Neural progenitor cell (in vitro differentiated cells): ENCODE measurements at regions not wholly inside any gene's neighbourhood (a gene's known extent, or its start where the extent isn't known, plus 50 kb on each side); places are given as distances from the start of the nearest gene placed in this dataset.
"Not testable (repeated sequence)": the region's sequence is repeated elsewhere in the genome, so short reads cannot be mapped to it uniquely, and the experiment has no call there.

Experiments used
- CTCF ChIP-seq: fragments of 200-600 bp; sonication (generic); IDR thresholded peaks from 2 replicates; pipeline ENCODE4 v1.5.1; 2017; ENCODE audit warnings: antibody characterized with exemption, mild to moderate bottlenecking
- EZH2phosphoT487 ChIP-seq: fragments of 200-600 bp; sonication (generic); IDR thresholded peaks from 2 replicates; pipeline ENCODE4 v1.6.1; 2017; ENCODE audit warnings: antibody characterized with exemption

GRCh38 chr2:87436007-87436406 is 311.9 kb upstream of the PLGLB2 start:
- TF ChIP-seq CTCF, EZH2phosphoT487: not testable (repeated sequence)
